ENCODE measurements at regions not wholly inside any gene's neighbourhood (a gene's known extent, or its start where the extent isn't known, plus 50 kb on each side); places are given as distances from the start of the nearest gene placed in this dataset.

DNA sequence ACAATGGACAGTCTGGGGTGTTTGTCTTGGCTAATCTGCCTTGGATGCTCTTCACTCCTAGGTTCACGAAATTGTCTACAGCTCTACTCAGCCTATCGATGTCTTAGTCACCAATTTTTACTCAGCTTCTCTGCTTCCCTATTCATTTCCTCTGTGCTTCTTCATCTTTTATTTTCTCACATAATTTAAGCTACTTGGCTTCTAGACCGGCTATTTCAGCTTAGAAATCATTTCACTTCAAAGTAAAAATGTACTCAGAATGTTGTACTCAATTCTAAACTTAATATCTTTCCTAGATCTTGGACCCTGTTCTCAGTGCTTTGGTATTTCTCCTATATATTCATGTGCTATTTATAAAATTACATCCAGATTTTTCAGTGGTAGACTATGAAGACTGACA is 430.0 kb upstream of the FTMT start:
- TF ChIP-seq POLR2A (IDR thresholded peaks at IDR 0.05): no peak
- TF ChIP-seq, protein P1, sequence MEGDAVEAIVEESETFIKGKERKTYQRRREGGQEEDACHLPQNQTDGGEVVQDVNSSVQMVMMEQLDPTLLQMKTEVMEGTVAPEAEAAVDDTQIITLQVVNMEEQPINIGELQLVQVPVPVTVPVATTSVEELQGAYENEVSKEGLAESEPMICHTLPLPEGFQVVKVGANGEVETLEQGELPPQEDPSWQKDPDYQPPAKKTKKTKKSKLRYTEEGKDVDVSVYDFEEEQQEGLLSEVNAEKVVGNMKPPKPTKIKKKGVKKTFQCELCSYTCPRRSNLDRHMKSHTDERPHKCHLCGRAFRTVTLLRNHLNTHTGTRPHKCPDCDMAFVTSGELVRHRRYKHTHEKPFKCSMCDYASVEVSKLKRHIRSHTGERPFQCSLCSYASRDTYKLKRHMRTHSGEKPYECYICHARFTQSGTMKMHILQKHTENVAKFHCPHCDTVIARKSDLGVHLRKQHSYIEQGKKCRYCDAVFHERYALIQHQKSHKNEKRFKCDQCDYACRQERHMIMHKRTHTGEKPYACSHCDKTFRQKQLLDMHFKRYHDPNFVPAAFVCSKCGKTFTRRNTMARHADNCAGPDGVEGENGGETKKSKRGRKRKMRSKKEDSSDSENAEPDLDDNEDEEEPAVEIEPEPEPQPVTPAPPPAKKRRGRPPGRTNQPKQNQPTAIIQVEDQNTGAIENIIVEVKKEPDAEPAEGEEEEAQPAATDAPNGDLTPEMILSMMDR (IDR thresholded peaks at IDR 0.05): no peak

Measured in thyroid gland (tissue), 4 donors.